HG03520 (cell line): ENCODE measurements at regions not wholly inside any gene's neighbourhood (a gene's known extent, or its start where the extent isn't known, plus 50 kb on each side); places are given as distances from the start of the nearest gene placed in this dataset.

Experiments used
- ATAC-seq: cut with Tn5 transposase; IDR thresholded peaks from one replicate; pipeline ENCODE4 v1.9.1; 2021; ENCODE audit warnings: mild to moderate bottlenecking, moderate library complexity; ENCODE audit not compliant: unreplicated experiment

DNA sequence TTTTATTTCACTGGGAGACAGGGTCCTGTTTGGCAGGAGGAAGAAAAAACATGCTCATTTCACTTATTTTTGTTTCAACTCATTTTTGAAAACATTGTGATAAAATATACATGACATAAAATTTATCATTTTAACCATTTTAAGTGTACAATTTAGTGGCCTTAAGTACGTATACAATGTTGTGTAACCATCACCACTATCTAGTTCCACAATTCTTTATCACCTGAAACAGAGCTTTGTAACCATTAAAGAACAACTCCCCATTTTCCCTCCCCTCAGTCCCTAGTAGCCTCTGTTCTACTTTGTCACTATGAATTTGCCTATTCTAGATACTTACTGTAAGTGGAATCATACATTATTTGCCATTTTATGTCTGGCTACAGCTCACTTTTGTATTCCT is 143.8 kb downstream of the GPAT3 start:
- ATAC-seq, result no peak

DNA sequence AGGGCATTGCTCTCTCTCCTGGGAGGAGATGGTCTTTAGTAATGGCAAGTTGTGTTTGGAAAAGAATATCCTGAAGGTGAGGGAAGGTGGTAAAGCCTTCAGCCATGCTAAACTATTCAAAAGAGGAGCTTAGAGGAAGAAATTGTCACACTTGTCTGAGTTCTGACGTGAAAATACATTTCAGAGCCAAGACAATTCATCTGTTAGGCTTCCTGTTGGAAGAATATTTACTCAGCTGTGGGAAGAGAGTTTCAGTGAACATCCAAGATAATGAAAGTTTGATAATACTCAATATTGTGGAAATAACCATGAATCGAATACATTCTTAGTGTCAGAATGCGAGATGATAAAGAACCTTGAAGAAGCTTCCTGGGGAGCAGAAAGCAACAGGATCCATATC is 143.3 kb downstream of the GPAT3 start:
- ATAC-seq, result no peak

DNA sequence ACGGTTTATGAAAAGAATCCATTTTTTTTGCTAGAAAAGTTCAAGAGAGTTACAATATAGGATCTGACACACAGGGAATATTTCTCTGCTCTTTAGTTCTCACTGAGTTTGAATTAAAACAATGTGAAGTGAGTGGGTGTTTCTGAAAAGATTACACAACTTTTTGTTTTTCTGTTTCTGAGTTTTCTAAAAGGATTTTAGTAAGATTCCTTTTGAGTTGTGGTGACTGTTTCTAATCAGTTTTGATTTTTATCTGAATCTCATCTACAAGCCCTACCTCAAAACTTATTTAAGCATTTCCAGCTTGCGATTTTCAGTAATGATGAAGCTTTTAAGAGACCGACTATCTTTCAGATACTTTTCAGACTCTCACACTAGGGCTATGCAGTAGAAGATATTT is 141.7 kb downstream of the GPAT3 start:
- no peak for ATAC-seq

DNA sequence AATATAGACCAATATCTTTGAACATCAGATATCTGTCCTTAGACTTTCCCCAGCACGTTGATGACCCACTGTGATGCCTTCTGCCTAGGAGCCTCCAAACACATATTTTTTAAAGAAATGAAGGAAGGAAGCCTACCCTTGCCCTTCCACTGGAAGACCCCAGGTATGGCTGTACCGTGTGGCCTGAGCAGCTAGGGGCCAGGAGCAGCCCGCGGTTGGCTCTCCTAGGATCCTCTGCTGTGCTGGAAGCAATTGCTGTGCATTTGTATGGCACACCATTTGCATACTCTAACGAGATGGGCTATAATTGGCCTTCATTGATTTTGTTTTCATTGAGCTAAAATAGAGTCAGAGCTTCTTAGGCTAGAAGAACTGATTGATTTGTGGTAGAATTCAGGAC is 128.8 kb downstream of the GPAT3 start:
- ATAC-seq, result no peak

DNA sequence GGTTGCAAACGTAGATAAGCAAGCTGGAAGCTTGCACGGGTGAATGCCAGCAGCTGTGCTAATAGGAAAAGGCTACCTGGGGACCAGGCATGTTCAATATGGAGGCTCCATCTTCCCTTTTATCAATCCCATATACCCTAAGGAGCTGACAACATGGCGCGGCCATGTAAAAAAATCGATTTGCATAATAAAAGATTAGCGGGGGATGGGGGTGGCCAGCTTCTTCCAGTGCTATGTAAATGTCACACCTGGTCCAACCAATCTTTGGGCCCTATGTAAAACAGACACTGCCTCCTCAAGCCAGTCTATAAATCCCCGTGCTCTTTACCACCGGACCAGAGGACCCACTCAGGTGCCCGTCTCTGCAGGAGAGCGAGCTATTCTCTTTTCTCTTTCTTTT is 128.2 kb downstream of the GPAT3 start:
- ATAC-seq, result no peak

DNA sequence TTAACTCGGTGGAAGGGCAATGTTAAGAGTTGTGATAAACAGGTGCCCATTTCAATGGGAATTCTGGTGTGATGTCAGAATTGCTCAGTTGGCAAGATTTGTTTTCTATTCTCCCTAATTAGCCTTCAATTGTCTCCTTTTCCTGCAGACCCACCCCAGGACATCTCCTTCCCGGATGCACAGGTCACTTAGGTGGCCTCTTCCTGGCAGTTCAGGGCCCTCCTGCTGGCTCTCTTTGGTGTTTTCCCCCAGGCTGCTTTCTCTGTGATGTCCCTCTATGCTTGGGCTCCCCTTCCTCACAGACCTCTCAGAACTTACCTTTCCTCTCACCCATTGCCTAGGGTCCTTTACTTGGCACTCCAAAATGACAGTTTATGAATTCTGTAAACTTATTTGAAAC is 126.3 kb downstream of the GPAT3 start:
- no peak for ATAC-seq

DNA sequence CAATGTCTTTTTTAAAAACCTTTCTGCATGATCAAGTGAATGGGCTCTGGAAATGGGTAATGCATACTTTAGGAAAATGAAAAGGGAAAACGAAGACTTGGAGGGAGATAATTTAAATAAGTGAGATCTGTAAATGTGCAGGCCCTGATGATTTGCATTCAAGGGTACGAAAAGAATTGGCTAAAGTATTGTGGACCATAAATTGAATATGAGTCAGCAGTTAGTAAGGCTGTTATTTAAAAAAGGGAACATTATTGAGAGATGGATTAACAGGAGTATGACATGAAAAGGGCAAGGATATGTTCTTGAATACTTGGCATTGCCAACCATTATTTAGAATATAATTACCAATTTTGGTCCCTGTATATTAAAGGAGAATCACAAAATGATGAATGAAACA is 125.5 kb downstream of the GPAT3 start:
- ATAC-seq, result no peak

DNA sequence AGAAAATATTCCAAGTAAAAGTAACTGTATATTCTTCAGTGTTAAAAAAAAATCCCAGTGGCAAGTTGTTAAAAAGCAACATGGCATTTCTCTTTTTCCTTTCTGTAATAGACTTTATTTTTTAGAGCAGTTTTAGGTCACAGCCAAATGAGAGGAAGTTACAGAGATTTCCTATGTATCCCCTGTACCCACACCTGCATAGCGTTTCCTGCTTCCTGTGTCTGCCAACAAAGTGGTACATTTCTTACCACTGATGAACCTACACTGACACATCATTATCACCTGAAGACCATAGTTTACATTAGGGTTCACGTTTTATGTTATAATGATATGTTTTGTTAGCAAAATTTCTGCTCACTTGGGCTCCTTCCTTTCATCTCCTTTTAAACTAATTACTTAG is 124.7 kb downstream of the GPAT3 start:
- ATAC-seq, result no peak

DNA sequence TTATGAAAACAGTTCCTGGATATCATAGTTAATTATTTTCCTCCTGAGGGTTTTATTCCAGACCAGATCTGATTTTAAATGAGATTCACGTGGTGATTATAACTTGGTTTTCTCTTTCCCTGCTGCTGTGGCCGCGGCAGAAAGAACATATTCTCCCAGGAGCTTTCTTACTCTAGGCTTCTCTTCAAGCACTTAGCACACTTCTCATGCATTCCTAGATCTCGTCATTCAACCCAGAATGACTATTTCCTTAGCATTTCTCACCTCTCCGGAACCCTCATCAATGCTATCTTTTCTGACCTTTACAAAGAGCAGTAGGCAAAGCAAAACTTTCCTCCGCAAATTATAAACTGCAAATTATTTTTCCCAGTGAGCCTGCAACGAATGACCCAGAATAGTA is 122.9 kb downstream of the GPAT3 start:
- no peak for ATAC-seq

DNA sequence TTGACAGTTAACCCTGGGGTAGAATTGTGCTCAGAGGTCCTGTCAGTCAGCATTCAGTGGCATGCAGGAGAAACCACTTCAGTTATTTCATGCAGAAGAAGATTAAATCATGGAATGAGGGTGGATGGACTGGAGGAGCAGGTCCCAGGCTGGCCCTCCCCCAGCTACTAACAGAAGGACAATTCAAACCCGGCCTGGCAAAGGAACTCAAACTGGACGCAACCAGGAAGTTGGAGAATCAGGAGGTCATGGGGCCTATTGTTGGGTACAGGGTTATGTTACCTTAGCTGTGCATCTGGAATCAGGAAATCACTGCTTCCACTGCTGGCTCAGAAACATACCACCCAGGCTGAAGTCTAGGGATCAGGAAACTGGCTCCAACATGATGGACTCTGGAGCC is 121.4 kb downstream of the GPAT3 start:
- ATAC-seq, result no peak
